ENCODE measurements at regions not wholly inside any gene's neighbourhood (a gene's known extent, or its start where the extent isn't known, plus 50 kb on each side); places are given as distances from the start of the nearest gene placed in this dataset.

- no peak for TF ChIP-seq EZH2 (IDR thresholded peaks at IDR 0.05; ENCODE audit: borderline replicate concordance)
- no peak for TF ChIP-seq CTCF (IDR thresholded peaks at IDR 0.05; ENCODE audit: poor library complexity)
These were observed 233.2 kb downstream of the KLF13 start for GRCh38 chr15:31559786-31560185.

Measured in hepatocyte (in vitro differentiated cells).